Upper lobe of right lung (tissue), 1 donor: ENCODE measurements at regions not wholly inside any gene's neighbourhood (a gene's known extent, or its start where the extent isn't known, plus 50 kb on each side); places are given as distances from the start of the nearest gene placed in this dataset.

ENCODE experiments used
- ATAC-seq: fragments of 200-7000 bp; cut with Tn5 transposase; one replicate; pipeline ENCODE4 v1.9.1; 2020; ENCODE audit warnings: mild to moderate bottlenecking, moderate library complexity
- DNase-seq: peaks from one replicate; pipeline ENCODE4 v3.0.0-alpha.2; 2020
- H3K27ac ChIP-seq: fragments of 200-600 bp; one replicate; pipeline ENCODE4 v1.8.0; 2022
- H3K27me3 ChIP-seq: fragments of 200-600 bp; one replicate; pipeline ENCODE4 v1.8.0; 2022; ENCODE audit warnings: mild to moderate bottlenecking
- H3K36me3 ChIP-seq: fragments of 200-600 bp; one replicate; pipeline ENCODE4 v1.8.0; 2022
- H3K4me1 ChIP-seq: fragments of 200-600 bp; one replicate; pipeline ENCODE4 v1.8.0; 2022
- H3K4me3 ChIP-seq: fragments of 200-600 bp; one replicate; pipeline ENCODE4 v1.8.0; 2022; ENCODE audit warnings: mild to moderate bottlenecking
- H3K9me3 ChIP-seq: fragments of 200-600 bp; one replicate; pipeline ENCODE4 v1.8.0; 2022
- CTCF ChIP-seq: fragments of 200-600 bp; IDR thresholded peaks from one replicate; pipeline ENCODE4 v1.8.0; 2022; ENCODE audit warnings: antibody characterized with exemption
- intact Hi-C: fragments of 100-400 bp; cut with DNase I; formaldehyde crosslinking; loops from one replicate; pipeline ENCODE4 v1.11.0; 2022
- donor health status: DM: no; HTN: yes; CAD: no; lungs with severe emphysema.

GRCh38 chr3:36297195-36297594 is 83.1 kb upstream of the STAC start:
- Histone ChIP-seq H3K36me3 (no peaks in the 10 kb centered on the region), H3K9me3 (no peaks in the 10 kb centered on the region), H3K27ac (no peak overlapping the region), H3K4me1 (peaks cover 5% of the 10 kb centered on the region), H3K27me3 (no peaks in the 10 kb centered on the region), H3K4me3 (no peak overlapping the region)
- intact Hi-C loops = no loop called here
- TF ChIP-seq CTCF = no peak
- ATAC-seq (no peak), DNase-seq (no peak)

DNA sequence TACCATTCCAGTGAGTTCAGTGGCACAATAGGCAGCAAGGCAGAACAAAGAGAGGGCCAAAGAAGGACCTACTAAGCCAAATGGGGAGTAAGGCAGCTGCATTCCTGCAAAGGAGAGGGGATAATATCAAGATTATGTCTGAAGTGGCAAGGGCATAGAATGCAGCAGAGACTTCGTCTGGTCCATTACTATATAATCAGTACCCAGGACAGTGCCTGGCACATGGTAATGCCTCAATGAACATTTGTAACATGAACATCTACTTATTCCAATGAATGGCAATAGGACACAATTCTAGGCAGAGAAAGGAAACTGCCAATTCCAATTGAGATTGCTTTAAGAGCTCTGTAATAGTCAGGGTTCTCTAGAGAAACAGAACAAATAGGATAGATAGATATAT is 82.1 kb upstream of the STAC start:
- TF ChIP-seq CTCF = no peak
- peaks cover 5% of the 10 kb centered on the region for H3K4me1 ChIP-seq
- H3K4me3 ChIP-seq = no peak overlapping the region
- no peak overlapping the region for H3K27ac ChIP-seq
- no peaks in the 10 kb centered on the region for H3K27me3 ChIP-seq
- H3K9me3 ChIP-seq = no peaks in the 10 kb centered on the region
- ATAC-seq = no peak
- intact Hi-C loops = no loop called here
- DNase-seq = no peak
- H3K36me3 ChIP-seq = no peaks in the 10 kb centered on the region

DNA sequence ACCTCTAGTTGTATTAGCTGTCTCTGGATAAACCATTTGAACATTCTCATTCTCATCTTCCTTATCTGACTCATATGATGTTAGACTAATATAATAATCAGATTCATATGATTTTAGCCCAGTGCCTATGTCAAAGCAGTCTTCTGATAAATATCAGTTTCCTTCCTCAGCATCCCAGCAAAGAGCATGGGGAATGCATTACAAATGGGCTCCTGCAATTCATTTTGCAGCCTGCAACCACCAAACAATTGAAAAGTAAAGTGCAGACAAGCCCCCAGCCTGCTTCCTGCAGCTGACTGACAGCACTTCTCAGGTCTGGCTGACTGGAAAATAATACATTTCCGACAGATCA is 78.2 kb upstream of the STAC start:
- Histone ChIP-seq H3K27ac (no peak overlapping the region), H3K36me3 (no peaks in the 10 kb centered on the region), H3K27me3 (no peaks in the 10 kb centered on the region), H3K4me1 (no peaks in the 10 kb centered on the region), H3K9me3 (no peaks in the 10 kb centered on the region), H3K4me3 (no peak overlapping the region)
- TF ChIP-seq CTCF = no peak
- DNase-seq = no peak
- ATAC-seq = no peak
- intact Hi-C loops = no loop called here

DNA sequence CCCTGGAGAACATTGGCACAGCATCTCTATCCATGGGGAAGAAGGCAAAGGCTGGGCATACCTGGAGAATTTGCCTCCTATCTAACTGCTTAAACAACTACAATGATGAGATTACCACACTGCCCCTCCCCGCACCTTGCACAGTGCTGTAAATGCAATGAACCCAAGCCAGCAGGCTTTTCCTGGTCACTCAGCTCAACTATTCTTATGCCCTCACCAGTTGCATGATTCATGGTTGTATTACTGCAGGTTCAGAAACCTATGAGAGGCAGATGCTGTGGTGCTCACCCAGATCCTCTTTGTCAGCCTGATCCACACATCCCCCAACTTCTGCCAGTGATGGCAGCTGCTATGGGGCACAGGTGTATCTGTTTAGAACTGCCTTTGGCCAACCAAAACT is 77.7 kb upstream of the STAC start:
- TF ChIP-seq CTCF = no peak
- H3K4me3 ChIP-seq = no peak overlapping the region

DNA sequence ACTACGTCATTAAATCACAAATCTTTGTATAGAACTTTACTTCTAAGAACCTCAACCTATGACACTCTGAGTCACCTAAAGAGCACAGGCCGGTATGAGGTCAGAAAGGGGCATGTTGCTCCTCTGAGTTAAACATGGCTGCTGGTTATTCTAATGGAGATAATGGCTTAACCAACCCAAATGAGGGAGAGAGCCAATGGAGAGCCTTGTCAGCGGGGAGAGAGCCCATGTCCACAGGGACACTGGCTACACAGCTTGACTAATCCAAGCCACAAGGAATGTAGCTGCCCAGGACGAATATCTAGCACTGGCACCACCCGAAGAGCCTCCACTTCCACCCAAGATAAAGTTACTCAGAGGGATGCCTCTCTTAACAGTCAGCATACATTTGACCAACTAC is 77.0 kb upstream of the STAC start:
- no peaks in the 10 kb centered on the region for H3K36me3 ChIP-seq
- H3K4me1 ChIP-seq = no peaks in the 10 kb centered on the region
- no peaks in the 10 kb centered on the region for H3K27me3 ChIP-seq
- H3K9me3 ChIP-seq = no peaks in the 10 kb centered on the region
- ATAC-seq = no peak
- intact Hi-C loops = no loop called here
- H3K27ac ChIP-seq = no peak overlapping the region
- no peak overlapping the region for H3K4me3 ChIP-seq
- TF ChIP-seq CTCF = no peak
- no peak for DNase-seq

More for the DNA sequence above, 77.7 kb upstream of the STAC start:
- Histone ChIP-seq H3K4me1 (no peaks in the 10 kb centered on the region), H3K27me3 (no peaks in the 10 kb centered on the region), H3K27ac (no peak overlapping the region), H3K36me3 (no peaks in the 10 kb centered on the region), H3K9me3 (no peaks in the 10 kb centered on the region)
- DNase-seq (no peak), ATAC-seq (no peak)
- intact Hi-C loops = no loop called here

DNA sequence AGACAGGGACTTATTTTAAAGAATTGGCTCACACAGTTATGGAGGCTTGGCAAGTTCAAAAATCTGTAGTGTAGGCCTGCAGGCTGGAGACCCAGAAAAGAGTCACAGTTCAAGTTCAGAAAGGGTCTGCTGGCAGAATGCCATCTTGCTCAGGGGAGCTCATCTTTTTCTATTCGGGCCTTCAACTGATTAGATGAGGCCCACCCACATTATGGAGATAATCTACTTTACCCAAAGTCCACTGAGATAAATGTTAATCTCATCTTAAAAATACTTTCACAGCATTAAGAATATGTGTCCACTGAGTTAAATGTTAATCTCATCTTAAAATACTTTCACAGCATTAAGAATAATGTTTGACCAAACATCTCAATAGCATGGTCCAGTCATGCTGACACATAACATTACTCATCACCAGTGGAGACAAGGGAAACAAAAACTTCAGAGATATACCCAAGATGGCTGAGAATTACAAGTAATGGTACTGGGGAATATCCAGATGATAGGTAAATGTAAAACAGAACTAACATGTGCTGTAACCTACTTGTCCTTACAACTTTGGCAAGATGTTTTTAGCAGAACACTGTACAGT is 74.3 kb upstream of the STAC start:
- H3K9me3 ChIP-seq = no peaks in the 10 kb centered on the region
- H3K4me3 ChIP-seq = no peak overlapping the region
- no peak overlapping the region for H3K27ac ChIP-seq
- no peaks in the 10 kb centered on the region for H3K36me3 ChIP-seq
- no peaks in the 10 kb centered on the region for H3K27me3 ChIP-seq
- ATAC-seq = no peak
- intact Hi-C loops = no loop called here
- H3K4me1 ChIP-seq = no peaks in the 10 kb centered on the region
- no peak for DNase-seq
- TF ChIP-seq CTCF = no peak
